GM19395 (cell line): ENCODE measurements at regions not wholly inside any gene's neighbourhood (a gene's known extent, or its start where the extent isn't known, plus 50 kb on each side); places are given as distances from the start of the nearest gene placed in this dataset.

Experiments
- ATAC-seq: cut with Tn5 transposase; IDR thresholded peaks from one replicate; pipeline ENCODE4 v1.9.1; 2021; ENCODE audit warnings: mild to moderate bottlenecking, moderate library complexity; ENCODE audit not compliant: unreplicated experiment

- ATAC-seq: no peak
Observed at GRCh38 chr10:28781296-28781695, 104.0 kb downstream of the BAMBI start.

- ATAC-seq: no peak
Observed at GRCh38 chr10:28783087-28783486, 105.8 kb downstream of the BAMBI start.

- no peak for ATAC-seq
Observed at GRCh38 chr10:28785018-28785417, 107.7 kb downstream of the BAMBI start.

DNA sequence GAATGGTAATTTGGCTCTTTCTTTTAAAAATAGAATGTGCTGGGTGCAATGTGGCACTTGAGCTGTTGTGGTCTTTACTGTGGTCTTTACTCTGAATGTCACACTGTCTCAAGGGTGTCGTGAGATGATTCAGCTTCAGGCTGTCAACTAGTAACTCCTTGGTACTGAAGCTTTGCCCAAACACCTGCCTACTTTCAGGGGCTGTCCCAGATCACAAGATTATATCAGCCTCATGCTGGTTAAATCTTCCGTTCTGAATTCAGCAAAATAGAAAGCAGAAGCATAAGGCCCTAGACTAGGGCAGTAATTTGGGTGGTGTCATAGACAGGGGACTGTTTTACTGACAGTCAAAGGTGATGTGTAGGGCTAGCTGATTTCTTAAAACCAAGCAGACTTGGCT, 110.9 kb downstream of the BAMBI start:
- peak; percentile 66 for ATAC-seq

- no peak for ATAC-seq
Observed at GRCh38 chr10:28788762-28789161, 111.4 kb downstream of the BAMBI start.

GRCh38 chr10:28790146-28790545, 112.8 kb downstream of the BAMBI start:
- ATAC-seq: no peak

DNA sequence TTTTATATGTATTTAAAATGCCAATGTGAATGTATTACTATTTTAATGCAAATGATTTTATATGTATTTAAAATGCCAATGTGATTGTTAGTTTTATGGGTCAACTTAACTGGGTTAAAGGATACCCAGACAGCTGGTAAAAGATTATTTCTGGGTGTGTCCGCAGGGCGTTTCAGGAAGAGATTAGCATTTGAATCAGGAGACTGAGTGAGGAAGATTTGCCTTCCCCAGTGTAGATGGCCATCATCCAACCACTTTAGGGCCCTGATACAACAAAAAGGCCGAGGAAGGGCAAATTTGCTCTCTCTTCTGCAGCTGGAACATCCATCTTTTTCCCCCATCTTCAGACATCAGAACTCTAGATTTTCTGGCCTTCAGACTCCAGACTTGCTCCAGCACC, 116.2 kb downstream of the BAMBI start:
- ATAC-seq: no peak

DNA sequence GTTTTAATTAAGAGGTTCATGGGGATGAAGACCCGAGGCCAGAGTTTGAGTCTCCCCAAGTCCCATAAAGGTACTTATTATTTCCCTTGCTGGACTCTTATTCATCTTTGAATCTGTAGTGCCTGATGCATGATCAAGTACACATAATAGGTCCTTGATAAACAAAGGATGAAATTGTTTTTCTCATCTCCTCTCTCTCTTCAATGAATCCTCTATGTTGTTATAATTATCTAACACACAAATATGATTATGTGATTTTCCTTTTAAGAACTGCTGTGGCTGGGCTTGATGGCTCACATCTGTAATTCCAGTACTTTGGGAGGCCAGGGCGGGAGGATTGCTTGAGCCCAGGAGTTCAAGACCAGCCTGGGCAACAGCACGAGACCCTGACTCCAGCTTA, 117.7 kb downstream of the BAMBI start:
- ATAC-seq: no peak

- no peak for ATAC-seq
Observed at GRCh38 chr10:28796606-28797512, 119.5 kb downstream of the BAMBI start.

DNA sequence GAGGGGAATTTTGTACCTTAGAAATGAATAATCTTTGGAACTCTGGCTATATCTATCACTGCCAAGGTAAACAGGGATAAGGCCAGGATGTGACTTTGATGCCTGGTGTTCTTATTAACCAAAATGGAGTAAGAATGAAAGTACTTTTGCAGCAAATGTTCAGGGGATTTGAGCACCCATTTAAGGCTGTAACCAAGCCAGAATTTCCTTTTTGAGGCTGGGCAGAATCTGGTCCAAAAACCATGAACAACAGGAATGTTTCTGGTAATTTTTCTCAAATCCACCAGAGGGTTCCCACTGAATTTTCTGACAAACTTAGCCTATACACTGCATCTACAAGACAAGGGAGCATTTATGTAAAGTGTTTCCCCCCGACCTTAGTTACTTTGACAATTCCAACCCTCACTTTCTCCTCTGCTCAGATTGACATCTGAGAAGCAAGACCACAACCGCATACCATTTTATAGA, 120.6 kb downstream of the BAMBI start:
- no peak for ATAC-seq

DNA sequence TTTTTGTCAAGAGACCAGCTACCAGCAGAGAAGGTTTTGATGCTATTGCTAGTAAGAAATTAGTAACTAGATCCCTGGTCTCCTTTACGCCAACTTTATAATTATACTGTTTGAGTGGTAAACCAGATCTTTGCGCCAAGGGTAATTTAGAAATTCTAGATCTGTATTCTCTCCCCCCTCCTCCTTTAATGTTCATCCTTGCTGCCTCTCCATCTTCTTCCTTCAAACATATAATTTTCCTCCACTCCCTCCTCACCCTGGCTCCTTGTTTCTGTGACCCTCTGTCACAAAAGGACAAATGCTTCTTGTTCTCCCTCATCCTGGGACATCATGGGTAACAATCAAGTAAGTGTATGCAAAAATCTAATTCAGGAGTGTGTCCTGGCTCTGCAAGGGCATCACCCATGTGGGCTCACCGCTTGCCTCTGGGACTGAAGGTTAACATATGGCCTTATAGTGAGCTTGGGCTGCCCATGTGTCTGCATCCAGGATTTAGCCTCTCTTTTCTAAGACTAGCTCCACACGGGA, 121.2 kb downstream of the BAMBI start:
- no peak for ATAC-seq

DNA sequence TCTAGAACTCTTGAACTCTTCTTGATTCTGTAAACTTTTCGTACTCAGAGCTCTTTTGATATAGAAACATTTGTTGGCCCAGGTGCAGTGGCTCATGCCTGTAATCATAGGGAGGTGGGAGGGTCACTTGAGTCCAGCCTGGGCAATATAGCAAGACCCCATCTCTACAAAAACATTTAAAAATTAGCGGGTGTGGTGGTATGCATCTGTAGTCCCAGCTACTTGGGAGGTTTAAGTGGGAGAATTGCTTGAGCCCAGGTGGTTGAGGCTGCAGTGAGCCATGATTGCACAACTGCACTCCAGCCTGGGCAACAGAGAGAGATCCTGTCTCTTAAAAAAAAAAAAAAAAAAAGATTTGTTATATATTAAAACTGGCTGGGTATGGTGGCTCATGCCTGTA, 121.6 kb downstream of the BAMBI start:
- ATAC-seq: no peak

DNA sequence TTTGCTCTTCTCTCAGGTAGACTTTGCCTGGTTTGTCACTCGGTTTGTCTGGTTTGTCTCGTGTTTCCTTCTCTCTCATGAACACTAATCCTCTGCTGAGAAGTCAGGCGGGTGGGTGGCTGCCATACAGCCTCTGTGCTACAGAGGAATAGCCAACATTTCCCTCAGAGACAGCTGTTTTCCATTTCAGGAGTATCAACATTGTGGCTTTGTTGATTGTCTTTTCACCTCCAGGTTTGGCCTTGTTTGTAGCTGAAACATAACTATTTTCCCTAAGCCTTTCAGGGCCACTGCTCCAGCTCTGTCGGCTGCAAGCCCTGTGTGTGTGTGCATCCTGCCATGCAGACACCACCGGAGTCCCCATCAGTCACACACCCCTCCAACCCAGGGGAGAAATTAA, 122.8 kb downstream of the BAMBI start:
- no peak for ATAC-seq

- ATAC-seq: no peak
Observed at GRCh38 chr10:28801247-28801646, 123.9 kb downstream of the BAMBI start.

DNA sequence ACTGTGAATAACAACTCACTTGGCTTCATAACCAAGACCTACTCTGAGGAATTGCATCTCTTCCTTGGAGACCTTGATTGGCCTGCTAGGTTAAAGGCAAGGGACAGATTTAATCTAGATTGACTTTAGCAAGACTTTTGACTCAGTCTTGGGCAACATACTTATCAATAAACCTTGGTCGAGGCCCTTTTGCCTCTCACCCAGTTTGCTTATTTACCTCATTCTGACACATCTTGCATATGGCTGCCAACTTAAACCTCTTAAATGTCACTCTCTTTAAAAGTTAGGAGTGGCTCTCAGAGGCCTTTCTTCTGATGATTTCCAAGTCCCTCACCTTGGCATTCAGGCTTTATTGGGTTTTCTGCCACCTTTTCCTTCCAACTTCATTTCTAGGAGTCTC, 124.5 kb downstream of the BAMBI start:
- ATAC-seq: no peak

DNA sequence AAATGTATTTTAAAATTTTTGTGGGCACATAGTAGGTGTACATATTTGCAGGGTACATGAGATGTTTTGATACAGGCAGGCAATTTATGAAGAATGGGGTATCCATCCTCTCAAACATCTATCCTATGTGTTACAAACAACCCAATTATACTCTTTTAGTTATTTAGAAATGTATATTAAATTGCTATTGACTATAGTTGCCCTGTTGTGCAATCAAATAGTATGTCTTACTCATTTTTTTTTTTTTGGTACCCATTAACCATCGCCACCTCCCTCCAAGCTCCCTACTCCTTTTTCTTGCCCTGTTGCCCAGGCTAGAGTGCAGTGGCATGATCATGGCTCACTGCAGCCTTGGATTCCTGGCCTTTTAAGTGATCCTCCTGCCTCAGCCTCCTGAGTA, 128.1 kb downstream of the BAMBI start:
- no peak for ATAC-seq

DNA sequence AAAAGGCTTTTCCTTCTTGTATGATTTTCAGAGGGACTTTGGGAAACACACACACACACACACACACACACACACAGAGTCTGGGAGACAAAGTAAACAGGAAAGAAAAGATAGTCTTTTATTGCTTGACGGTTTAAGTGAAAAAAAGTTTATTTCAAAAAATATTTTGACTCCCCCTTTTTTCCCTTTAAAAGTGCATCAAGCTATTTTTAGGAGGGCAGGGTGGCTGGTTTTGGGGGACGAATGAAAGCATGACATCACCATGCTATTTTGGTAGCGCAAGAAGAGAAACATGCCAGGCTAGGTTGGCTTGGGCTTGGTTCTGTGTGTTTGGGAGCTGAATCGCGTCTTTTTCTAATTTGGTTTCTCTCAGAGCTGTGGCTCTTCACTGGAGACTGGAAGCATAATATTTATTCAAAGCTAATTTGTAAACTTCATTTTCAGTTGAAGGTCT, 129.2 kb downstream of the BAMBI start:
- ATAC-seq: no peak

GRCh38 chr10:28806951-28807759, 129.8 kb downstream of the BAMBI start:
- no peak for ATAC-seq

DNA sequence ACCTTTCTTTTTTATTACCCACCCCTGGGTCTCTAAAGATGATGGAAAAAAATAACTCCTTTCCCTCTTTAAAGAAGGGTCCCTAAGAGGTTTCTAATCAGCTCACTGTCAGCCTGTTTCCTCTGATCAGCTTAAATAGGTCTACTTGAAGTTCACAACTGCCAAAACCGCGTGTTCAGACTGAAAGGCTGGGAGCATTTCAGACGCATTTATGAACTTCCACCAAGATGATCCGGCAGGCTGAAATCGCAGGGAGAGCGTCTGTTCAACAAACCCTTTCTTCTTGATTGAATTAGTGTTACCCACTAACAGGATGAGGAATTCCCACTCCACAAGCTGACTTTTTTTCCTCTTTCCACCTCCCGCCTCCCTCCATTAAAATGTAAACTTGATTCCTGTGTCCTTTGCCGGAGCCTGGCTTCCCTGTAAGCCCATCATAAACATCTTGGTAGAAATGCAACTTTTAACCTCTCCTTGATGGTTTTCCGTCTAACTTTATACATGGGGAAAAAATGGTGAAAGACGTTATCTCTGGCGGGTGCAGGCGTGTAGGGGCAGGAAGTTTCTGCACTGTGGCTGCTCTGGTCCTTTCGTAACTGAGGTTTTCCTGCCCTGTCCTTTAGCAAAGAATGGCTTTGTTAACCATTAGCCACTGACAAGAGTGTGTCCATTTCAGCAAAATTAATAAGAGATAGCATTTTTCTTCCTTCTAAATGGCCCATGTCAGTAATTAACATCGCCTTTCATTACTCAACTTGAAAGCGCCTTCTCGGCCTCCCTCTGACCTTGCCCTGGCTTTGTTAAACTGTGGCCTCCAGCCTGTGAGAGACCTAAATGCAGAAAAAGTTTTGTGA, 130.7 kb downstream of the BAMBI start:
- peak; percentile 57 for ATAC-seq

DNA sequence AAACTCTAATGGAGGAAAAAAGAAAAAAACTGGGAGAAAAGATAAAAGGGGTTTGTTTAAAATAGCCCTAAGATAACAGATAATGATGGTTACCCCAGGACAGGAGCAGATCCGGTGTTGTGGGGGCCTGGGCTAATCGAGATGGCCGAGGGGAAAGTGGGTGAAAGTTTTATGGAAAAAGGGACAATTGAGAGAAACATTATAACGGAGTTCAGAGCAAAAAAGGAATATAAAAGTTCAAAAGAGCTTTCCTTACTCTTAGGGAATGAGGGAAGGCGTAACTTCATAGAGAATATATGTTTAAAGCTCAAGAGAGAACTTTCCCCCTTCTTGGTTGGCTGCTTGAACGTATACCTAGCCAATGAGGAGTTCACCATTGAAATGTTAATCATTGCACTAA, 131.4 kb downstream of the BAMBI start:
- no peak for ATAC-seq
